Chondrocyte (in vitro differentiated cells): ENCODE measurements at regions not wholly inside any gene's neighbourhood (a gene's known extent, or its start where the extent isn't known, plus 50 kb on each side); places are given as distances from the start of the nearest gene placed in this dataset.
A peak's percentile ranks its signal among the peaks of the same experiment; 100 is the strongest.
"Not testable (repeated sequence)": the region's sequence is repeated elsewhere in the genome, so short reads cannot be mapped to it uniquely, and the experiment has no call there.

Experiments
- DNase-seq: peaks from one replicate; pipeline ENCODE4 v3.0.0; 2021; ENCODE audit warnings: mixed read lengths, low spot score
- H3K27ac Mint-ChIP-seq: one replicate; pipeline ENCODE4 v1.8.0; 2021; ENCODE audit warnings: mild to moderate bottlenecking, moderate library complexity, mixed read lengths; ENCODE audit not compliant: unreplicated experiment
- H3K27me3 Mint-ChIP-seq: 2 replicates; pipeline ENCODE4 v1.8.0; 2021; ENCODE audit warnings: low read depth, mixed read lengths
- H3K36me3 Mint-ChIP-seq: 2 replicates; pipeline ENCODE4 v1.8.0; 2021; ENCODE audit warnings: low read depth, mixed read lengths
- H3K4me1 Mint-ChIP-seq: 2 replicates; pipeline ENCODE4 v1.8.0; 2021; ENCODE audit warnings: low read depth, mild to moderate bottlenecking, mixed read lengths
- H3K4me3 Mint-ChIP-seq: one replicate; pipeline ENCODE4 v1.8.0; 2021; ENCODE audit warnings: mild to moderate bottlenecking, moderate library complexity, mixed read lengths; ENCODE audit not compliant: unreplicated experiment
- H3K9me3 Mint-ChIP-seq: 2 replicates; pipeline ENCODE4 v1.8.0; 2021; ENCODE audit warnings: low read depth, mixed read lengths
- CTCF ChIP-seq: fragments of 200-600 bp; sonication (generic); IDR thresholded peaks from 2 replicates; pipeline ENCODE4 v1.5.0; 2021; ENCODE audit warnings: antibody characterized with exemption, mild to moderate bottlenecking, moderate library complexity

DNA sequence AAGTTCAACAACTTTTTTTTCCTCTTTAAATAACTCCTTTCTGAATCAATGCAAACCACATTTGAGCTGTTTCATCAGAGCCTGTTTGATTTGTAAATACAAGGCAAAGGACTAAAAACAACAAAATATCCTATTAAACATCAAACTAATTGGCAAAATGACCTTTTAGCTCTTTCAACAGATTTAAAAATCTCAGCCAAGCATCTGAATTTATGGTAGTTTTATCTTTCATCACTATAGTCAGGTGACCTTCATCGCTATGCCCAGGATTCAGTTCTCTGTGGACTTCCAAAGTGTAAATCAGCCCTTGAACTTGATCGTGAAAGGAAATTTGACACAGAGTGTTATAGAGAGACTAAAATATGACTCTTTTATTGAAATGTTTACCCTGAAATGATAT lies 1554.5 kb upstream of the FLRT2 start:
- no peak for DNase-seq

GRCh38 chr14:83975841-83976770 lies 1553.8 kb upstream of the FLRT2 start:
- no peaks in the 10 kb centered on the region for H3K36me3 Mint-ChIP-seq
- H3K27me3 Mint-ChIP-seq = no peaks in the 10 kb centered on the region
- no peak overlapping the region for H3K4me3 Mint-ChIP-seq
- no peak for DNase-seq
- TF ChIP-seq CTCF = no peak
- peaks cover 17% of the 10 kb centered on the region for H3K4me1 Mint-ChIP-seq
- peak overlapping the region; percentile 46 for H3K27ac Mint-ChIP-seq
- H3K9me3 Mint-ChIP-seq = no peaks in the 10 kb centered on the region

More for the DNA sequence above, 1554.5 kb upstream of the FLRT2 start:
- H3K27ac Mint-ChIP-seq = no peak overlapping the region
- no peaks in the 10 kb centered on the region for H3K9me3 Mint-ChIP-seq
- H3K36me3 Mint-ChIP-seq = no peaks in the 10 kb centered on the region
- H3K4me1 Mint-ChIP-seq = peaks cover 13% of the 10 kb centered on the region
- no peaks in the 10 kb centered on the region for H3K27me3 Mint-ChIP-seq
- TF ChIP-seq CTCF = no peak
- no peak overlapping the region for H3K4me3 Mint-ChIP-seq

- Mint-ChIP-seq H3K27ac (no peak overlapping the region), H3K4me3 (no peak overlapping the region), H3K36me3 (no peaks in the 10 kb centered on the region), H3K27me3 (no peaks in the 10 kb centered on the region), H3K9me3 (peaks cover 5% of the 10 kb centered on the region), H3K4me1 (peaks cover 17% of the 10 kb centered on the region)
- no peak for DNase-seq
- no peak for TF ChIP-seq CTCF
Measured at GRCh38 chr14:83977583-83977982, 1552.4 kb upstream of the FLRT2 start.

DNA sequence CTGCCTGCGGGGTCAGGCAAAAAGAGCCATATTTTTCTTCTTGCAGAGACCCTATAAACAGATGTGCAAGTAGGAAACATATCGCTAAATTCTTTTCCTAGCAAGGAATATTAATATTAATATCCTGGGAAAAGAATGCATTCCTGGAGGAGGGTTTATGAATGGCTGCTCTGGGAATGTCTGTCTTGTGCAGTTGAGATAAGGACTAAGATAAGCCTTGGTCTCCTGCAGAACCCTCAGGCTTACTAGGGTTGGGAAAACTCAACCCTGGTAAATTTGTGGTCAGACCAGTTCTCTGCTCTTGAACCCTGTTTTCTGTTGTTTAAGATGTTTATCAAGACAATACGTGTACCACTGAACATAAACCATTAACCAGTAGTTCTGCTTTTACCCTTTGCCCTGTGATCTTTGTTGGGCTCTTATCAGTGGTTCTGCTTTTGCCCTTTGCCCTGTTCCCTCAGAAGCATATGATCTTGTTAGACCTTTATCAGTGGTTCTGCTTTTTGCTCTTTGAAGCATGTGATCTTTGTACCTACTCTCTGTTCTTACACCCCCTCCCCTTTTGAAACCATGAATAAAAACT lies 1548.2 kb upstream of the FLRT2 start:
- H3K36me3 Mint-ChIP-seq, H3K27me3 Mint-ChIP-seq, H3K4me3 Mint-ChIP-seq, H3K4me1 Mint-ChIP-seq, H3K9me3 Mint-ChIP-seq, DNase-seq, H3K27ac Mint-ChIP-seq: not testable (repeated sequence)

DNA sequence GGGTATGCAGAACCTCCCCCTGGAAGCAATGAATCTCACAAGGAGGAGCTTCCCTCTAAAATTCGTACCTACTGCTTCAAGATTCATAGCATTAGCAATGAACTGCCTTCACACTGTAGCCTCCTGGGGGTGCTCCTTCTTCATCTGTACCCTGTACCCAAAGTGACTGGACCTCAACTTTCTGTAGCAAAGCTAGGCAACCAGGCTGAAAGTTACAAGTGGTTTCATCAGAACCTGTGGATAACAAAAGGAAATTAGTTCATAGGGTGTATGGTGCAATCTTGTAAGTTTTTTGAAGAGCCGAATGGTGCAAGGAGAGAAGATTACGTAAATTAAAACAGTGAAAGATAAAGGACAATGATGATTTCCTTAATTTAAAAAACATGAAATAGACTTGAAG lies 1541.7 kb upstream of the FLRT2 start:
- H3K4me3 Mint-ChIP-seq = no peak overlapping the region
- DNase-seq = no peak

More for the DNA sequence above, 1541.7 kb upstream of the FLRT2 start:
- Mint-ChIP-seq H3K27ac (no peak overlapping the region), H3K36me3 (no peaks in the 10 kb centered on the region), H3K9me3 (peaks cover 2% of the 10 kb centered on the region), H3K27me3 (no peaks in the 10 kb centered on the region), H3K4me1 (no peaks in the 10 kb centered on the region)
- peak; percentile 22 for TF ChIP-seq CTCF
